ENCODE measurements at regions not wholly inside any gene's neighbourhood (a gene's known extent, or its start where the extent isn't known, plus 50 kb on each side); places are given as distances from the start of the nearest gene placed in this dataset.

DNA sequence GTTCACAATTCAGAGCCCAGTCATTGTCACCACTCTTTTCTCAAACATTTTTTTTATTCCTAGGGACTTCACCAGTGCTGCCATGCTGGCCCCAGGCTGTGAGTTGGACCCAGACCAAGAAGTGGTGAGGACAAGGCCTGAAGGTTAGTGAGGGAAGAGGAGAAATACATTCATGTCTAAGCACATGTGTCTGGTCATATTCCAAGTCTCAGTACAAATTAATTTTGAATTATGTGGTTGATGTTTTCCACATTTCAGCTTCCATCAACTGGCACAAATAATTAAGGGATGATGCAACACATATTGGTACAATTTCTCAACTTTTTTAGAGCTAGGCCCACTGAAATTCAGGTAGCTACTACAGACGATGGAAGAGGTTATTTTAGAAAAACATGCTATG, 106.6 kb upstream of the UPP2 start:
- Histone ChIP-seq H3K9me3 (no peaks in the 10 kb centered on the region), H3K4me3 (no peak overlapping the region), H3K4me1 (no peaks in the 10 kb centered on the region), H3K27me3 (ENCODE audit: low read depth) (no peaks in the 10 kb centered on the region), H3K36me3 (replicated peaks) (no peaks in the 10 kb centered on the region)
- DNase-seq (ENCODE audit: low spot score in 2 of 2) = no peak
- in situ Hi-C loops (cut with MboI; ENCODE audit: low sequenced_read_pairs) = no loop called here

DNA sequence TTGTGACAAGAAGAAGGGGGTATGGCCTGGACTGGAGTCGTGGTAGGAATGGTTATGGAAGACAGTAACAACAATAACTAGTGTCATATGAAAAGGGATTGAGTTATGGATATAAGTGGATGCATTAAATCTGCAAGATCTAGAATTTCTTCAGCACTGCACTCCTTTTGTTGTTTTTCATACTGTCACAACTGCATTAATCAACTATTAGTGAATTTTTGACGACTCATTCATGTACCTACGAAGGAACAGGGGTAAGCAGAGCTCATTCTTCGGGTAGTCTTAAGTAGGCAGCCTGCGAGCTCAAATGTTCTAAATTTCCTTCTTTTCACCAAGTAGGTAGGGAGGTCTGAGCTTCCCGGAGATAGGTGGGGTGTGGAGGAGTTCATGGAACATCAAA, 109.7 kb upstream of the UPP2 start:
- Histone ChIP-seq H3K36me3 (replicated peaks) (no peaks in the 10 kb centered on the region), H3K27me3 (ENCODE audit: low read depth) (no peaks in the 10 kb centered on the region), H3K4me3 (no peak overlapping the region), H3K4me1 (no peaks in the 10 kb centered on the region), H3K9me3 (no peaks in the 10 kb centered on the region)
- no peak for DNase-seq (ENCODE audit: low spot score in 2 of 2)
- in situ Hi-C loops (cut with MboI; ENCODE audit: low sequenced_read_pairs) = no loop called here

DNA sequence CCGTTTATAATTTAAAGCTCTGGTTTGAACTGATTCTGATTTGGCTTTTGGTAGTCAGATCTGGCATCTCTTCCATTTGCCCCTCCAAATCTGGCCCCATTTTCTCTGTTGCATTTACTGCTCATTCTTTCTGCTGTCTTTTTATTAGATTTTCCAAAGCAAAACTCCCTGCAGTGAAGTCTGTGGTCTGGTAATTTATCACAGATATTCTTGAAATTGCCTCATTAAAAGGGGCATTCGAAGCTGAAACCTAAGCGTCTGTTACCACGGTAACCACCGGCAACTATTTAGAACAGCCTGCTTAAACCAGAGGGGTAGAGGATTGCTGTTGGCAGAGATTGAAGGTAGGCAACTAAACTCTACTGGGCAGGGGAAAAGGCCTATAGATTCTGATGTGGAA, 111.5 kb upstream of the UPP2 start:
- H3K4me1 ChIP-seq = no peaks in the 10 kb centered on the region
- peak in 1 of 2 experiments; percentile 18 for DNase-seq (ENCODE audit: low spot score in 2 of 2)
- H3K27me3 ChIP-seq (ENCODE audit: low read depth) = no peaks in the 10 kb centered on the region
- no peaks in the 10 kb centered on the region for H3K9me3 ChIP-seq
- in situ Hi-C loops (cut with MboI; ENCODE audit: low sequenced_read_pairs) = no loop called here
- H3K4me3 ChIP-seq = no peak overlapping the region
- no peaks in the 10 kb centered on the region for H3K36me3 ChIP-seq (replicated peaks)

DNA sequence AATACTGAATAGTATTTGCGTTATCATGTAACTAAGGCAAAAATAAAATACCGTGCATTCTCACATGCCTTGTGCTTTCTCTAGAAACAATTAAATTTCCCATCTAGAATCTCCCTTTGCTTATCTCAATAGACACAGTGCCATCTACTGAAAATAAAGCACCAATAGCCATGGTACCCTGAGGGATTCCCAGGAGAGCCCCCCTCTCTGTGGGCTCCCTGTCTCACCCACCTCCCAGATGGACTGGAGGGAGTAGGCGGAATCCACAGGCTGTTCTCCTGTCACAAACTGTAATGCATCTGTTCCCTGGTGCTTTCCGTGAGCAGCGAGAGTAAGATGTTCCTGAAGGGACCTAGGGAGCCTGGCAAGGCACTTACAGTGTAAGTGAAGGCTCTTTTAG, 112.4 kb upstream of the UPP2 start:
- in situ Hi-C loops (cut with MboI; ENCODE audit: low sequenced_read_pairs) = no loop called here

DNA sequence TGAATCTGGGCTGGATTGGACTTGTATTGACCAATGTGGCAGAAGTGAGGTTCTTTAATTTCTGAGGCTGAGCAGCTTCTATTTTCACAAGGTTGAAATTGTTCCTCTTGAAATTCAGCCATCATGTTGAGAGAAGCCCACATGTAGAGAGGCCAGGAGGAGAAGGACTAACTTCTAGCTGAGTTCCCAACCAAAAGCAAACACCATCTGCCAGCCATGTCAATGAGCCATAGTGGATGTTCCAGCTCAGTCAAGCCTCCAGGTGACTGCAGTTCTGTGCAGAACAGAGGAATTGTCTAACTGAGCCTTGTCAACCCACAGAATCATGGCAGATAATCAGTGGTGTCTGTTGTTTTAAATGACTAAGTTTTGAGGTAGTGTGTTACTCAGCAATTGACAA, 110.6 kb upstream of the ACVR1 start:
- DNase-seq (ENCODE audit: low spot score in 2 of 2) = no peak
- no peaks in the 10 kb centered on the region for H3K36me3 ChIP-seq (replicated peaks)
- no peaks in the 10 kb centered on the region for H3K27me3 ChIP-seq (ENCODE audit: low read depth)
- H3K4me3 ChIP-seq = no peak overlapping the region
- no peaks in the 10 kb centered on the region for H3K4me1 ChIP-seq
- in situ Hi-C loops (cut with MboI; ENCODE audit: low sequenced_read_pairs) = no loop called here
- H3K9me3 ChIP-seq = no peaks in the 10 kb centered on the region

More for the DNA sequence above, 112.4 kb upstream of the UPP2 start:
- H3K4me1 ChIP-seq = no peaks in the 10 kb centered on the region
- H3K4me3 ChIP-seq = no peak overlapping the region
- H3K27me3 ChIP-seq (ENCODE audit: low read depth) = no peaks in the 10 kb centered on the region
- no peaks in the 10 kb centered on the region for H3K36me3 ChIP-seq (replicated peaks)
- no peak for DNase-seq (ENCODE audit: low spot score in 2 of 2)
- no peaks in the 10 kb centered on the region for H3K9me3 ChIP-seq

DNA sequence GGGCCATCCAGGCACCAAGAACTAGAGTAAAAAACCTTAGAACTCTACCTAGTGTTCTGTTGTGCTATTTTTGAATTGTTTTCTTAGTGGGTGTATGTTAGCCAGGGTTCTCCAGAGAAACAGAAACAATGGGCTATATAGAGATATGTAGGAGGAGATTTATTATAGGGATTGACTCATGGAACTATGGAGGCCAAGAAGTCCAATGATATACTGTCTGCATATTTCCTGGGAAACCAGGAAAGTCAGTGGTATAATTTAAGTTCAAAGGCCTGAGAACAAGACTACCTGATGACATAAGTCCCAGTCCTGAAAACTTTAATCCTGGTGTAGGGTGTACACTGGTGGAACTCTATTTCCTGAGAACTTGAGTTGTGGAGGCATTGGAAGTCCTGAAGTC, 108.7 kb upstream of the ACVR1 start:
- no peak for DNase-seq (ENCODE audit: low spot score in 2 of 2)
- in situ Hi-C loops (cut with MboI; ENCODE audit: low sequenced_read_pairs) = no loop called here
- no peaks in the 10 kb centered on the region for H3K9me3 ChIP-seq
- no peaks in the 10 kb centered on the region for H3K36me3 ChIP-seq (replicated peaks)
- no peaks in the 10 kb centered on the region for H3K4me1 ChIP-seq
- H3K27me3 ChIP-seq (ENCODE audit: low read depth) = no peaks in the 10 kb centered on the region
- H3K4me3 ChIP-seq = no peak overlapping the region

DNA sequence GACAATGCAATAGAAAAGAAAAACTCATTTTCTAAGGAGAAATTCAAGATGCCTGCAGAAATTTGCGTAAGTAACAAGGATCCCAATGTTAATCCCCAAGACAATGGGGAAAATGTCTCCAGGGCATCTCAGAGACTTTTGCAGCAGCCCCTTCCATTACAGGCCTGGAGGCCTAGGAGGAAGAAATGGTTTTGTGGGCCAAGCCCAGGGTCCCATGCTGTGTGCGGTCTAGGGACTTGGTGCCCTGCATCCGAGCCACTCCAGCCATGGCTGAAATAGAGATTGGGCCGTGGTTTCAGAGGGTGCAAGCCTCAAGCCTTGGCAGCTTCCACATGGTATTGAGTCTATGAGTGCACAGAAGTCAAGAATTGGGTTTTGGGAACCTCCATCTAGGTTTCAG, 103.9 kb upstream of the ACVR1 start:
- no peak for DNase-seq (ENCODE audit: low spot score in 2 of 2)
- Histone ChIP-seq H3K27me3 (ENCODE audit: low read depth) (no peaks in the 10 kb centered on the region), H3K4me3 (no peak overlapping the region), H3K4me1 (no peaks in the 10 kb centered on the region), H3K9me3 (no peaks in the 10 kb centered on the region), H3K36me3 (replicated peaks) (no peaks in the 10 kb centered on the region)
- in situ Hi-C loops (cut with MboI; ENCODE audit: low sequenced_read_pairs) = no loop called here

DNA sequence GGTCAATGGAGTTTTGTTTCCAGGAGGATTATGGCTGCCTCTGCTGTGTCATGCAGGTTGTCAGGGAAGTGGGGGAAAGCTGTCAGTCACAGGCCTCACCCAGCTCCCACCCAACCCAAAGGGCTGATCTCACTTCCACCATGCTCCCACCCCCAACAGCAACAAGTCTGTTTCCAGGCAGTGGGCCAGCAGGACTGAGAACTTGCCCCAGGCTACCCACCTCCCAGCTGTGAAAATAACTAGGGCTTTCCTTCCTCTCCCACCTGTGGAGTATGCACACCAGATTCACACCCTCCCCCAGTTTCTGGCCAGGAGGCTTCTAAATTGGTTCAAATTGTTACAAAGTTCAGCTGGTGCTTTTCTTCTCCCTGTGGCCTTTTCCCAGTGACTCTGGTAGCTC, 95.6 kb upstream of the ACVR1 start:
- H3K9me3 ChIP-seq = no peaks in the 10 kb centered on the region
- no peaks in the 10 kb centered on the region for H3K4me1 ChIP-seq
- in situ Hi-C loops (cut with MboI; ENCODE audit: low sequenced_read_pairs) = no loop called here
- no peaks in the 10 kb centered on the region for H3K36me3 ChIP-seq (replicated peaks)
- H3K4me3 ChIP-seq = no peak overlapping the region
- H3K27me3 ChIP-seq (ENCODE audit: low read depth) = no peaks in the 10 kb centered on the region; the same call in 1 of the 2 replicates
- peak in 1 of 2 experiments; percentile 10 for DNase-seq (ENCODE audit: low spot score in 2 of 2)

DNA sequence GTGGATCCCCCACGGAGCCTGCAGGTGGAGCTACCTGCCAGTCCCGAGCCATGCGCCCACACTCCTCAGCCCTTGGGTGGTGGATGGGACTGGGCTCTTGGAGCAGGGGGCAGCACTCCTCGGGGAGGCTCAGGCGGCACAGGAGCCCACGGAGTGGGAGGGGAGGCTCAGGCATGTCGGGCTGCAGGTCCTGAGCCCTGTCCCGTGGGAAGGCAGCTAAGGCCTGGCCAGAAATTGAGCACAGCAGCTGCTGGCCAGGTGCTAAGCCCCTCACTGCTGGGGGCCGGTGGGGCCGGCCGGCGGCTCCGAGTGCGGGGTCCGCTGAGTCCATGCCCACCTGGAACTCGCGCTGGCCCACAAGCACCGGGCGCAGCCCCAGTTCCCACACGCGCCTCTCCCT, 91.7 kb upstream of the ACVR1 start:
- in situ Hi-C loops (cut with MboI; ENCODE audit: low sequenced_read_pairs) = no loop called here
- H3K36me3 ChIP-seq (replicated peaks) = no peaks in the 10 kb centered on the region
- no peaks in the 10 kb centered on the region; the same call in 1 of the 2 replicates for H3K27me3 ChIP-seq (ENCODE audit: low read depth)
- no peaks in the 10 kb centered on the region for H3K9me3 ChIP-seq
- no peak overlapping the region for H3K4me3 ChIP-seq
- DNase-seq (ENCODE audit: low spot score in 2 of 2) = no peak
- no peaks in the 10 kb centered on the region for H3K4me1 ChIP-seq

DNA sequence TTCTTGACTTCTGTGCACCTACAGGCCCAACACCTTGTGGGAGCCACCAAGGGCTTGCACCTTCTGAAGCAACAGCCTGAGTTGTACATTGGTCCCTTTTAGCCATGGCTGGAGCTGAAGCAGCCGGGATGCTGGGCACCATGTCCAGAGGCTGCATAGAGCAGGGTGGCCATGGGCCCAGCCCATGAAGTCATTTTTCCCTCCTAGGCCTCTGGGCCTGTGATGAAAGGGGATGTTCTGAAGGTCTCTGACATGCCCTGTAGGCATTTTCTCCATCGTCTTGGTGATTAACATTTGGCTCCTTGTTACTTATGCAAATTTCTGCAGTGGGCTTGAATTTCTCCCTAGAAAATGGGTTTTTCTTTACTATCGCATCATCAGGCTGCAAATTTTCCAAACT, 83.1 kb upstream of the ACVR1 start:
- no peaks in the 10 kb centered on the region for H3K4me1 ChIP-seq
- H3K9me3 ChIP-seq = no peaks in the 10 kb centered on the region
- in situ Hi-C loops (cut with MboI; ENCODE audit: low sequenced_read_pairs) = no loop called here
- no peaks in the 10 kb centered on the region for H3K27me3 ChIP-seq (ENCODE audit: low read depth)
- DNase-seq (ENCODE audit: low spot score in 2 of 2) = no peak
- no peaks in the 10 kb centered on the region for H3K36me3 ChIP-seq (replicated peaks)
- no peak overlapping the region for H3K4me3 ChIP-seq

DNA sequence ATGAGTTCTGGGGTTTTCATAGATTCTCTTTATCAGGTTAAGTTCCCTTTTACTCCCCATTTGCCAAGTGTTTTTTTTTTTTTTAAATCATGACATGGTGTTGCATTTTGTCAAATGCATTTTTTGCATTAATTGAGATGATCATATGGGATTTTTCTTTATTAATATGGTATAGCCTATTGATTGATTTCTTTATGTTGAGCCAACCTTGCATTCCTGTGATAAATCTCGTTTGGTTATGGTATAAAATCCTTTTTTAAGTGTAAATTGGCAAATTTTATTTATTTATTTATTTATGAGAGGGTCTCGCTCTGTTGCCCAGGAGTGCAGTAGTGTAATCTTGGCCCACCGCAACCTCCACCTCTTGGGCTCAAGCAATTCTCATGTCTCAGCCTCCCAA, 81.5 kb upstream of the ACVR1 start:
- H3K4me3 ChIP-seq = no peak overlapping the region
- no peaks in the 10 kb centered on the region for H3K9me3 ChIP-seq
- in situ Hi-C loops (cut with MboI; ENCODE audit: low sequenced_read_pairs) = no loop called here
- H3K4me1 ChIP-seq = no peaks in the 10 kb centered on the region
- no peaks in the 10 kb centered on the region for H3K27me3 ChIP-seq (ENCODE audit: low read depth)
- no peaks in the 10 kb centered on the region for H3K36me3 ChIP-seq (replicated peaks)
- no peak for DNase-seq (ENCODE audit: low spot score in 2 of 2)

DNA sequence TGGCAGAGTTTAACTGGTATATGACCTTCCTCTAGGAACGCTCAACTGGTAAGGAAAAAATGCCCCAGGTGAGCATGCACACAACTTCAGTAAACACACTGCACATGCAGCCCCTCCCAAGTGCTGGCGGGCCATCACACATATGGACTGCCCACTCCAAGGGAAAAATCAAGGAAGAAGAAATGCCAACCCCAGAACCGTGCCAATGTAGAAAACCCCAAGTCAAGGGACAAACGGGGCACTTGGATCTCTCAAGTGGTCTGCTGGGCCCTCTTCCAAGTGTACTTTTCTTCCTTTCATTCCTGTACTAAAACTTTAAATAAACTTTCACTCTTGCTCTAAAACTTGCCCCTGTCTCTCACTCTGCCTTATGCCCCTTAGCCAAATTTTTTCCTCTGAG, 76.4 kb upstream of the ACVR1 start:
- no peak for DNase-seq (ENCODE audit: low spot score in 2 of 2)
- Histone ChIP-seq H3K36me3 (replicated peaks) (no peaks in the 10 kb centered on the region), H3K27me3 (ENCODE audit: low read depth) (no peaks in the 10 kb centered on the region), H3K4me1 (no peaks in the 10 kb centered on the region), H3K4me3 (no peak overlapping the region), H3K9me3 (no peaks in the 10 kb centered on the region)
- in situ Hi-C loops (cut with MboI; ENCODE audit: low sequenced_read_pairs) = no loop called here

DNA sequence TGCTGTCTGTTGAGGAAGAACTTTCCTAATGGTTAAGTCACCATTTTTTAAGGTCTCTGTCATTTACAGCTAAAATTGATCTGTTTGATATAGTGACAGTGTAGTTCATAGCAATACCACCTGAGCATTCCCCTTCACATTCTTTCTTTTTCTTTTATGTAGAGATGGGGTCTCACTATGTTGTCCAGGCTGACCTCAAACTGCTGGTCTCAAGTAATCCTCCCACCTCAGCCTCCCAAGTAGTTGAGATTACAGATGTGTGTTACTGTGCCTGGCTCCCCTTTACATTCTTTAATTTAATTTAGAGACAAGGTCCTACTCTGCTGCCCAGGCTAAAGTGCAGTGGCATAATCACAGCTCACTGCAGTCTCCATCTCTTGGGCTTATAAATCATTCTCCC, 72.7 kb upstream of the ACVR1 start:
- H3K4me1 ChIP-seq = no peaks in the 10 kb centered on the region
- H3K36me3 ChIP-seq (replicated peaks) = no peaks in the 10 kb centered on the region
- in situ Hi-C loops (cut with MboI; ENCODE audit: low sequenced_read_pairs) = no loop called here
- no peak for DNase-seq (ENCODE audit: low spot score in 2 of 2)
- H3K4me3 ChIP-seq = no peak overlapping the region
- 0 out of 2 replicates have a peak, but pooled peaks cover 3% of the 10 kb centered on the region for H3K27me3 ChIP-seq (ENCODE audit: low read depth)
- H3K9me3 ChIP-seq = no peaks in the 10 kb centered on the region

DNA sequence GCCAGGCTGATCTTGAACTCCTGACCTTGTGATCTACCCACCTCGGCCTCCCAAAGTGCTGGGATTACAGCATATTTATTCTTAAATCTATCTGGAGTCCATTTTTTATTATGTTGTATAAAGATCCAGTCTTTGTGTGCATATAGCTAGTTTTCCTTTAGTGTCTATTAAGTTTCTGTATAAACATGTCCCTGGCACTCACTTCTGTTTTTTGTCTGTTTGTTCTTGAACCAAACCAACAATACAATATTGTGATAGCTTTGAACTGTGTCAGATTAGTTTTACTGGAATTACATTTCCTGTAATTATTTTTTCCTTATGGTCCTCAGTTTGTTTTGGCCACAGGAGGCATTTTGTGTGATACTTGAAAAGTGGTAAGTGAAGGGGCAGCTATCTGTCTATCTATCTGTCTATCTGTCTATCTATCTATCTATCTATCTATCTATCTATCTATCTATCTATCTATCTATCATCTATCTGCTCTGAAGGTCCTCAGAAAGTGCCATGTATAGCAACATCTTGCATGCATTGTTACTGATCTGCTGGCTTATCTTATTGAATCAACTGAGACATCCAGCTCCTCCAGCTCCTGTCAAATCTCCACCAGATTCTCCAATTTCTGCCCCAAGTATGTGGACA, 70.9 kb upstream of the ACVR1 start:
- Histone ChIP-seq H3K36me3 (replicated peaks) (no peaks in the 10 kb centered on the region), H3K27me3 (ENCODE audit: low read depth) (0 out of 2 replicates have a peak, but pooled peaks cover 3% of the 10 kb centered on the region), H3K9me3 (no peaks in the 10 kb centered on the region), H3K4me3 (no peak overlapping the region), H3K4me1 (no peaks in the 10 kb centered on the region)
- DNase-seq (ENCODE audit: low spot score in 2 of 2) = no peak
- in situ Hi-C loops (cut with MboI; ENCODE audit: low sequenced_read_pairs) = no loop called here

DNA sequence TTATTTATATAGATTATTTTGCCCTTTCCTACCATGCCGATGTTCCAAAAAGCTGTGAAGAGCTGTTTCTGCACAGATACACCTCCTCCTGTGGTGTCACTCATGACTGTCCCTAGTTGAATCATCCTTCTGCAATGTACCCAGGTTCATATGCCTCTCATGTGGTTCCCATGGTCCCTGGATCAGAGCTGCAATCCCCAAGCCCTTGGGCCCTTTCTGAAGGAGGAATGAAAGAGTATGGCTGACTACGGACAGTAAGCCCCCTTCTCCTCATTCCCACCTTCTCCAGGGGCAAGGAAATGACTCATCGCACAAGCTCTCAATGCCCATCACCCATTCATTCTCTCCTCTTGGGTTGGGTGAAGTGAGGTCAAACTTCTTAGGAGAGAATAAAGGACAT, 63.9 kb upstream of the ACVR1 start:
- in situ Hi-C loops (cut with MboI; ENCODE audit: low sequenced_read_pairs) = no loop called here
- H3K36me3 ChIP-seq (replicated peaks) = no peaks in the 10 kb centered on the region
- H3K27me3 ChIP-seq (ENCODE audit: low read depth) = peaks cover 32% of the 10 kb centered on the region
- no peak for DNase-seq (ENCODE audit: low spot score in 2 of 2)
- no peaks in the 10 kb centered on the region for H3K9me3 ChIP-seq
- no peak overlapping the region for H3K4me3 ChIP-seq
- H3K4me1 ChIP-seq = no peaks in the 10 kb centered on the region

Measured in HAP-1 (cell line).